ENCODE measurements at regions not wholly inside any gene's neighbourhood (a gene's known extent, or its start where the extent isn't known, plus 50 kb on each side); places are given as distances from the start of the nearest gene placed in this dataset.

DNA sequence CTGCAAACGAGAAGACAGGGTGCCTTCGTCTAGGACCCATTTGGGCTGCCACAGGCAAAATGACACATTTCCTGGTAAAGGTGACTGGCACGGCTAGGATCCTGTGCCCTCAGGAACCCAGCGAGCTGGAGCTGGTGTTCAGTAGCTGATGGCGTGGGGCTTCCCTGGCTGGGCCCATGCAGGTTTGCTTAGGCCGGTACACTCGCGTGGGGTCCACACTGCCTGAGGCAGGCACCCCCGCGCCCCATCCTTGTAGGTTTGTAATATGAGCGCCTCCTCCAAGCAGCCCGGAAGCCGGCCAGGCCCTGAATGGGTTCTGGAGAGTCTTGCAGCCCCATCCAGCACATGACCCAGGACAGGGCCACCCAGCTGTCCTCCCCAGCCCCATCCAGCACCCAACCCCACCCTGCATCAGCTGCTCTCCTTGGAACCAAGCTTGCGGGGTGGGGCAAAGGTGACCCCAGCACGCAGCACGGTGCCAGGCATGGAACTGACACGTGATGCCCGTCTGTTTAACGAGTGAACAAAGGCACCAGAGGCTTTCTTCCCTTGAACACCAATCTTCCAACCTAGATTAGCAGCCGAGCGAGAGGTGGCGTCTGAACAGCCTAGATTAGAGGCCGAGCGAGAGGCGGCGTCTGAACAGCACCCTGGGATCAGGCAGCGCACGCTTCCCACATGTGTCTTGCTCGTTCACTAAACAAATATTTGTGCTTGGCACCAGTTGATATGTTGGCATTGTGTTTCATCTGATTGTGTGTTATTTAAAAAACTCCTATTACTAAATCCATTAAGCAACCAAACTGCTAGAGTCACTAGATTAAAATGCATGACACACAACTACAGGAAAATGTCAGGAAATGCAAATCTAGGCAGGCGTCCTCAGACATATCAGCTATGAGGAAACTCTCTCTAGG, 112.1 kb downstream of the DLL1 start:
- DNase-seq (ENCODE audit: low read depth in 2 of 2) = no peak

DNA sequence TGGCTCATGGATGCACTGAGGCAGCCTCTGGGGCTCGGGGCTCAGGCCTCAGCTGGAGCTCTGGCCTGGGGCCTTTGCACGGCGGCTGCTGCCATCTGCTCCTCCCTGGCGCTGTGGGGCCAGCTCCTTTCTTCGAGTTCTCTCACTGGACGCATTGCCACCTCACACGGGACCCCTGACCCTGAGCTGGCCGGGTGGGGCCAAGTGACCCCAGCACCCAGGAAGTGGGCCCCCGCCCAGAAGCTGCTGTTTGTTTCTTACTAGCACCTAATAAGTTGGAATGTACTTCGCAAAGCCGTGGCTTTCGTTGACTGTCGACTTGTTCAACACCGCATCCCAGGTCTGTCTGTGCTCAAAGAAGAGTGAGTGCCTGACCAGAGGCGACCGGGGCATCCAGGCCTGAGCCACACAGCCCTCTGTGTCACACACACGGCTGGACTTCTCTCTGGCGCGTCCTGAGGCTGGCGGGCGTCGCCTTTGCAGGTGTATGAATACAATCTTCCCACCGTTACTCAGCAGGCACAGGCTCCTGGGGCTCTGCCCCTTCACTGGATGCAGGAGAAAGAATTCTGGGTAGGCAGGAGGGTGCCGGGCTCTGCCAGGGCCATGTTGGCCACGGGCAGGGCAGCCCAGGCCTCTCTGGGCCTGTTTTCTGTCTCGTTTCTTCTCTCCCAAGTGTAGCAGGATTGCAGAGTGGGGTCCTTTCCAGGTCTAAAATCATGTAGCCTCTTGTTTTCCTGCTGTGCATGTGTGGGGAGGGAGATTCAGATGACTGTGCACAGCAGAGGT, 112.9 kb downstream of the DLL1 start:
- DNase-seq (ENCODE audit: low read depth in 2 of 2) = no peak

DNA sequence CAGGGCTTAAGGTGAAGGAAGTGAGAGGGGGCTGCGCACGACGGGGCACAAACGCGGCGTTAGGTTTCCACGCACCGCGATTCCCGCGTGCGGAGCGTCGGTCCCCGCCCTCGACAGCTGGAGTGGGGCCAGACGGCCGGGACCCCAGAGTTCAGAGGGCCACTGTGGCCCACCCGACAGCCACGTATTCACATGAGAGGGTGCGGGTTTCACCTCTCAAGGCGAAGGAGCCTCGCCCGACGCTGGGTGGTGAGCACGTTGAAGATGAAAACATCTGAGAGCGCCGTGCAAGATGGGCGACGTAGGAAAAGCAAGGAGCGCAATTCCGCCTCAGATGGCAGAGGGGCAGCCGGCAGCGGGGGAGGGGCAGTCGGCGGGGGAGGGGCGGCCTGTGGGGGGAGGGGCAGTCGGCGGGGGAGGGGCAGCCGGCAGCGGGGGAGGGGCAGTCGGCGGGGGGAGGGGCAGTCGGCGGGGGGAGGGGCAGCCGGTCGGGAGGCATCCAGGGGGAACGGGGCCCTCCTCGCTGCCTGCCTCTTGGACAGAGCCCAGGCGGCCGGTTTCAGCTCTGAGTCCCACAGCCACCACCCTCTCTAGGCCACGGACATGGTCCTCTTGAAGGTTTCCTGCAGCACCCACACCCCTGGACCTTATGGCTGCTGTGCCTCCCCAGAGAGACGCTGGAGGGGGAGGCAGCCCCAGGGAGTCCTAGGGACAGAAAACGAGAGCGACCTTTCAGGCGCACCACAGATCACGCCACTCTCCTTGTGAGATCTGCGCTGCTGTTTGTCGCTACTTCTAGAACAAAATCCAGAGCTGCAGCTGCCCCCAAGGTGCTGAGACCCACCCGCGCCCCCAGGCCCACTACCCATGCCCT, 113.7 kb downstream of the DLL1 start:
- DNase-seq (ENCODE audit: low read depth in 2 of 2) = peak in 1 of 2 donors; percentile 19

DNA sequence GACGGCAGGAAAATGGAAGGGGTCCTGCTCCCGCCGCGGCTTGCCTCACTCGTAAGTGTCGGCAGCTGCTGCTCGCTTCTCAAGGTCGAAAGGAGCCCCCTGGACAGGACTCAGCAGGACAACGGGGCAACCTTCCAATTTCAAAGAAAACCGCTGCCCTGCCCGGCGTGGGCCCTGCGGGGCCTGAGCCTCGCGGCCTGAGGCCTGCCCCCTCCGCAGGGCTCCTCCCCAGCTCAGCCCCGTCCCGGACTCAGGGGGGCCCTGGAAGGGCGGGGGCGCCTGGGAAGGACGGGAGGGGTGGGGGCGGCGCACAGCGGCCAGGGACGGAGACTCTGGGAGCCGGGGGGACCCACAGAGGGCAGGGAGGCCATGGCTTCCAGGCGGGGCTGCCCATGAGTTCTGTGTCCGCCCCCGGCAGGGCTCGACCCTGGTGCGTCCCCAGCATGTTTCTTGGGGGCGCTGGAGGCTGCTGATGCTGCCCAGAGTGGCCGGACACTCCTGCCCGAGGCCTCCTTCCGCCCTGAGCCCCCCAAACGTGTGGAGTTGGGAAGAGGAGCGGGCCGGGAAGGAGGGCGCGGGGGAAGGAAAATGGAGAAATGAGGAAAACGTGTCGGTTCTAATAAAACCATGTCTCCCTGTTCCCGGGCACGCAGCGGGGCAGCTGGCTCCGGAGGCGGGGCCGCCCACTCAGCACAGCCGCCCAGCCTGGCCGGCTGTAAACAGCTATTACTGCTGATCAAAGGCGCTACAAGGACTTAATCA, 114.6 kb downstream of the DLL1 start:
- DNase-seq (ENCODE audit: low read depth in 2 of 2) = no peak

- no peak for DNase-seq (ENCODE audit: low read depth in 2 of 2)
Observed at GRCh38 chr6:170175644-170176135, 115.2 kb downstream of the DLL1 start.

DNA sequence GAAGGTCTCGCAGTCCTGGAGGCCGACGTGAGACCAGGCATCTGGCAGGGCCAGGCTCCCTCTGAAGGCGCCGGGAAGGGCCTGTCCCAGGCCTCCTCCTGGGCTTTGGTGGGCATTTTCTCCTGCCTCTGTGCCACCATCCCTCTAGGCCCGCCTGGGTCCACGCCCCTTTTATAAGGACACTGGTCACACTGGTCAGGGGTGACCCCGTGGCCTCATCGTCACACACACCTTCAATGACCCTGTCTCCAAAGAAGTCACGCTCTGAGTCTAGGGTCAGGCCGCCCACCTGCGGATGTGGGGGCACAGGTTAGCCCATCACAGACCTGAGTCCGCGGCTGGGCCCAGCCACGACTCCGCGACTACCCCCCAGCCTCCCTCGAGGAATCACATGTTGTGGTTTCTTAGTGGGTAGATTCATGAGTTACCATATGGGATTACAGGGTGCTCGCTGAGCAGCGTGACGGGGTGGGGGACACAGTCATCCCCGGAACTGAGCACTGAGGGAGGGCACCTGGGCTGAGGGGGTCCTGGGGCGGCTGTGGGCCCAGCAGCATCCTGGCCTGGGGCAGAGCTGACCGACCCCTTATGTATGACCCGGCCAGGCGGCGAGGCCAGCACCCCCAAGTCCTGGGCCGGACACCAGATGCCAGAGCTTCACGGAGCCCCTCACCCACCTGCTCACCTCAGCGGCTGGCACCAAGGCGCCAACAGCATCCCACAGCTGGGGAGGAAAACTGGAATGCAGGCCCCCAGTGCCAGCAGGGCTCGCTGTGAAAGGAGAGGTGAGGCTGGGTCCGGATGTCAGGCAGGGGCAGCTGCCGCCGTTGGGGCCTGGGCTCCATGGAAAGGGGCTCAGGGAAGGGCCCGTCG, 115.9 kb downstream of the DLL1 start:
- DNase-seq (ENCODE audit: low read depth in 2 of 2) = no peak

DNA sequence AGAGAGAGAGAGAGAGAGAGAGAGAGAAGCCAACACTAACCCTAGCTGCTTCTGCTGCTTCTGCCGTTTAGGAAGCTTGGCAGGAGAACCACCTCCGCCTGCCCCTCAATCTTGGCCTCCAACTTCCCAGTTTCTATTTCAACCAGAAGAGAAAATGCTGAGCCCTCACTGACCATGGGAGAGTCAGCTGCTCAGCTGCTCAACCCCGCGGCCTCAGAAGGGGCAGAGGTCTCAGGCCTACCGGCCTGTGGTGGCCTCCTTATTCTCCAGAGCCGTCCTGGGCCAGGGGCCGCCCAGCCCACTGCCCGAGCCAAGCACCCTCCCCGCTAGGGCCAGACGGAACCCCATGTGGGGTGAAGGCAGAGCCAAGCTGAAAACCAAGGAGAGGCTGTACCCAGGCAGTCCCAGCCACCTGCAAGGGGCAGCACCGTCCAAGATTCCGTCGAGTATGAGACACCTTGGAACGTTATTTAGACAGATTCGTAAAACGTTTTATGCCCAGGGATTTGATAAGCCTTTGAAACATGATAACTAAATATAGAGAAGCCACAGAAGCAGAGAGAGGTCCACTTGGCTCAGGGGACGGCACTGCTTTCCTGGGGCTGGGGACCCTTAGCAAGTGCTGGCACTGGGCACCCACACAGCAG, 116.6 kb downstream of the DLL1 start:
- DNase-seq (ENCODE audit: low read depth in 2 of 2) = no peak

DNA sequence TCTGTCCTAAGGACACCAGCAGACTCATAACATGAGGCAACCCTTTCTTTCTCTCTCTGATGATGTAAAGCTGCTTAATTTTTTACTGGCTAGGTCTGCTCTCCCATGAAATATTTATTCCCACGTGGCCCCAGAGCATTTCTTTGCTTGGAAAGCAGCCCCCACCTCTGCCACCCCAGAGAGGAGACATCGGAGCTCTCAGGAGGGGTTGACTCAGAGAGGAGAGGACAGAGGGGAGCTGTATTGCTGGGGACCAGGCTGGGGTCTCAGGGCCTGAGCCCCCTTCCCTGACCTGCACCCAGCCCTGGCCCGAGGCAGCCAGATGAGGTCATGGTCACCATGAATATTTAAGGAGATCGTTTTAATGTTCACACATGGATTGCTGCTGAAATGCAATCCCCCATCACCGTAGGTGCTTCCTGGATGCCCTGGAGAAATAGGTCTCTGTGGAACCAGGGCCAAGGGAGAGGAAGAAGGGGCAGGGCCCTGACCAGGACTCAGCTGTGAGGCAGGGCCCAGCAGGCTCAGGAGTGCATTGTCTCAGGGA, 117.5 kb downstream of the DLL1 start:
- DNase-seq (ENCODE audit: low read depth in 2 of 2) = no peak

DNA sequence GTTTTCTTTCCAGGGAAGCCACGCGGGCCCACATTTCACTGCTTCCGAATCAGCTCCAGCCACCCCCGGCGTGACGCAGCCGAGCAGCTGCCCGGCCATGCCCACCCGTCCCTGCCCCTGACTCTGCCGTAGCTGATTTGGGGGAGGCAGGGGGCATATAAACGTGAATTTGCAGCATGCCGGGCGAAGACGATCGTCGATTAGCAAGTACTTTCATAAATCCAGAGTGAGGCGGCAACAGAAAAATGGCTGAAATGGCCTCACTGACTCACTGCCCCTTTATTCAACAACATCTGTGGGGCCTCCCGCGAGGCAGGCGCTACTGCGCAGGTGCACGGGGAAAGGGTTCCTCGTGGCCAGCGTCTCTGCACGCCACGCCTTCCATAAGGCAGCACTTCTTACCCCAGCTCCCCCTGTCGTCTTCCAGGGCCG, 118.0 kb downstream of the DLL1 start:
- DNase-seq (ENCODE audit: low read depth in 2 of 2) = no peak

- no peak for DNase-seq (ENCODE audit: low read depth in 2 of 2)
Observed at GRCh38 chr6:170172392-170172791, 118.5 kb downstream of the DLL1 start.

- DNase-seq (ENCODE audit: low read depth in 2 of 2) = no peak
Observed at GRCh38 chr6:170167657-170168159, 123.2 kb downstream of the DLL1 start.

DNA sequence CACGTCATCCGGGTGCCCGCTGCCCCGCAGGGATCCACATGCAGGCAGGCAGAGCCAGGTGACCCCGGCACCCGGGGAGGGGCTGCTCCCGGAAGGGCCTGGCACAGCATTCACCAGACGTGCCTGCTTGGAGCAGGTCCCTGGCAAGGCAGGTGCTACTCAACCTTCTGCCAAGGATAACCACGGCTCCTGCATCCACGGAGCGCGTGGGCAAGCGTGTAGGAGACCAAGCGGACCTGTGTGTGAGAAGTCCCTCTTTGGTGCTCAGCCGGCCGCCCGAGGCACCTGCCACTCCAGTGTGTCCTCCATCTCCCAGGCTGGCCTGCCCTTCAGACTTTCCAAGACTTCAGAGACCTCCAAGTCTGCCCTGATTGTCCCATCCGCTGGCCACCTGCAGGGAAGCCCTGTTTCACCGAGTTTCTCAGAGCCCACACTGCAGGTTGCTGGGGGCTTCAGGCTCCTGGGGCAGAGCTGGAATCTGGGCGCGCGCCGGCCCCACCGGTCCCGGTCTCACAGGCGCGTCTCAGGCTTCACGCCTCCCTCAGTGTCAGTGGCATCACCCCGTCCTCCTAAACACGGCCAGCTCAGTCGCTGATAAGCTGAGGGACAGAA, 124.3 kb downstream of the DLL1 start:
- no peak for DNase-seq (ENCODE audit: low read depth in 2 of 2)

- no peak for DNase-seq (ENCODE audit: low read depth in 2 of 2)
Observed at GRCh38 chr6:170165471-170166117, 125.3 kb downstream of the DLL1 start.

DNA sequence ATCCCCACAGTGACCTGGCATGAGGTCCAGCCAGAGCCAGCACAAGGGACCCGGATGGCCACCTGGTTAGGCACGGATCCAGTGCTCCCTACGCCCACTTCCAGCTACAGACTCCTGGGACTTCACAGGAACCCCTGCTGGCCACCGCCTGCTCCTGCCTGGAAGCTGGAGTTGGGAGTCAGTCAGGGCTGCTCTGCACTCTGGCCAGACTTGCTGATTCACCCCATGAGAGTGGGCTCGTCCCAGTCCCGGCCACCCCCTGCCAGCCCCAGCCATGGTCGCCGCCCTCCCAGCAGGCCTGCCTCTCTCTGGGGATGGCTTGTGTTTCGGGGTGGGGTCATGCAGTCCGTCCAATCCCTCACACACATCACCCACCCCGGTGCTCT, 125.8 kb downstream of the DLL1 start:
- no peak for DNase-seq (ENCODE audit: low read depth in 2 of 2)

DNA sequence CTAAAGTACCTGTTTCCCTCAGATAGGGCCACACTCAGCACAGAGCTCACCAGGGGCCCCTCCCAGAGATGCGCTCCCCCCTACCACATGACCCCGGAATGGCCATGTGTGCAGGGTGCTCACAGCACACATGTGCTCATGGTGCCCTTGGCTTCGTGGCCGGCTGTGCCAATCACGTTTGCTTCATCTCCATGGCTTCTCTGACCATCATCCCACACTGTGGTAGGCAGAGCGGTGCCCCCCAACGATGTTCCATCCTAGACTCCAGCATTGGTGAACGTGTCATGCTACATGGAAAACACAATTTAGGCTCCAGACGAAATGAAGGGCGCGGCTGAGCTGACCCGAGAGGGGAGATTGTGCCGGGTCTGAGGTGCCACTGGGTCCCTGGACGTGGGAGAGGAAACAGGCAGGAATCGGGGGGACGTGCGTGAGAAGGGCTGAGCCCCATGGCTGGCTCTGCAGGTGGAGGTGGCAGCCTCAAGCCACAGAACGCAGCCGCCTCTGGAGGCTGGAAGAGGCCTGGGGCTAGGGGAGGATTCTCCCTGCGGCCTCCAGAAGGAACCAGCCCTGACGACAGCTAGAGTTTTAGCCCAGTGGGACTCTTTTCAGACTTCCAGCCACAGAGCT, 126.5 kb downstream of the DLL1 start:
- DNase-seq (ENCODE audit: low read depth in 2 of 2) = no peak

DNA sequence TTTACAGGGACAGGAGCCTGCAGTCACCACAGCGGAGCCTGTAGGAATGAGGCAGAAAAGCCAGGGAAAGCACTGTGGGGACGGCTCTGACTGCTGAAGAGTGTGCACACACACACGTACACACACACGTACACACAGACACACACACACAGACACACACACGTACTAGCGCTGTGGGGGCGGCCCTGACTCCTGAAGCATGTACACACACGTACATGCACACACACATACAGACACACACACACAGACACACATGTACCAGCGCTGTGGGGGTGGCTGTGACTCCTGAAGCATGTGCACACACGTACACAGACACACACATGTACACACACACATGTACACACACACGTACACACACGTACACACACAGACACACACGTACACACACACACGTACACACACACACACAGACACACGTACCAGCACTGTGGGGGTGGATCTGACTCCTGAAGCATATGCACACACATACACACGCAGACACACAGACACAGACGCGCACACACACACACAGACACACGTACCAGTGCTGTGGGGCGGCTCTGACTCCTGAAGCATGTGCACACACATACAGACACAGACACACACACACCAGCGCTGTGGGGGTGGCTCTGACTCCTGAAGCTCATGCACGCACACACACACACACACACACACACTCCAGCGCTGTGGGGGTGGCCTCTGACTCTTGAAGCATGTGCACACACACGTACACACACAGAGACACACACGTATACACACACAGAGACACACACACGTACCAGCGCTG, 127.3 kb downstream of the DLL1 start:
- DNase-seq (ENCODE audit: low read depth in 2 of 2) = no peak
